CD4-positive, alpha-beta T cell (primary cell): ENCODE measurements at regions not wholly inside any gene's neighbourhood (a gene's known extent, or its start where the extent isn't known, plus 50 kb on each side); places are given as distances from the start of the nearest gene placed in this dataset.

Experiments
- ATAC-seq: fragments of 200-7000 bp; cut with Tn5 transposase; one replicate; pipeline ENCODE4 v1.10.0; 2022; ENCODE audit warnings: mild to moderate bottlenecking; ENCODE audit not compliant: poor library complexity
- CTCF ChIA-PET: fragments of 350-600 bp; sonication (Branson Sonifier 250); formaldehyde crosslinking; loops from one replicate; lab custom pipeline; 2021; ENCODE audit warnings: antibody characterized with exemption, inconsistent platforms; lab: Charles Lee
- POLR2A ChIA-PET: fragments of 350-600 bp; sonication (Branson Sonifier 250); formaldehyde crosslinking; loops from one replicate; lab custom pipeline; 2021; ENCODE audit warnings: antibody characterized with exemption, inconsistent platforms; lab: Charles Lee
- DNase-seq, 14 experiments: peaks; one replicate each; pipeline ENCODE4 v3.0.0-alpha.2; 2013 to 2020; ENCODE audit warnings: mixed read lengths in 2 of 14
- H3K27ac ChIP-seq, 2 donors: one replicate each; pipeline versions ENCODE4 v1.5.1 to v1.7.0; 2013; ENCODE audit warnings: low read length in 2 of 2, low read depth in 1 of 2, mild to moderate bottlenecking in 1 of 2
- H3K27me3 ChIP-seq, 2 experiments: 1 replicate in 1 of 2; 2 replicates in 1 of 2; pipeline versions ENCODE4 v1.6.1 to v1.7.0; 2013; ENCODE audit warnings: low read length in 2 of 2, control low read depth in 1 of 2, mild to moderate bottlenecking in 1 of 2, moderate library complexity in 1 of 2; ENCODE audit not compliant: insufficient read depth in 2 of 2, control insufficient read depth in 1 of 2
- H3K36me3 ChIP-seq: one replicate; pipeline ENCODE4 v1.6.1; 2013; ENCODE audit warnings: low read length, control low read depth; ENCODE audit not compliant: insufficient read depth
- H3K4me1 ChIP-seq: one replicate; pipeline ENCODE4 v1.6.1; 2013; ENCODE audit warnings: low read length, control low read depth; ENCODE audit not compliant: insufficient read depth
- H3K4me3 ChIP-seq: one replicate; pipeline ENCODE4 v1.5.1; 2013; ENCODE audit warnings: mild to moderate bottlenecking, low read length, moderate library complexity
- H3K9me3 ChIP-seq, 2 experiments: 1 replicate in 1 of 2; 2 replicates in 1 of 2; pipeline versions ENCODE4 v1.6.1 to v1.7.0; 2013; ENCODE audit warnings: low read length in 2 of 2, mild to moderate bottlenecking in 2 of 2, control low read depth in 1 of 2, moderate library complexity in 1 of 2; ENCODE audit not compliant: control insufficient read depth in 1 of 2, insufficient read depth in 1 of 2
- H3K27ac Mint-ChIP-seq: one replicate; pipeline ENCODE4 v1.8.0; 2020; ENCODE audit warnings: mixed read lengths
- H3K27me3 Mint-ChIP-seq: one replicate; pipeline ENCODE4 v1.8.0; 2021; ENCODE audit warnings: mixed read lengths
- H3K36me3 Mint-ChIP-seq: one replicate; pipeline ENCODE4 v1.8.0; 2021; ENCODE audit warnings: low read depth, mixed read lengths
- H3K4me1 Mint-ChIP-seq: one replicate; pipeline ENCODE4 v1.8.0; 2021; ENCODE audit warnings: low read depth, mixed read lengths
- H3K4me3 Mint-ChIP-seq: one replicate; pipeline ENCODE4 v1.8.0; 2020; ENCODE audit warnings: mild to moderate bottlenecking, mixed read lengths
- H3K9me3 Mint-ChIP-seq: one replicate; pipeline ENCODE4 v1.8.0; 2020; ENCODE audit warnings: mixed read lengths
- intact Hi-C, 2 experiments: fragments of 100-400 bp; cut with DNase I in 1 of 2; cut with micrococcal nuclease in 1 of 2; formaldehyde crosslinking; loops; one replicate each; pipeline versions ENCODE4 v1.15.1 to v1.9.0; 2023 to 2025; cut with DNase I, micrococcal nuclease
- TF ChIP-seq, protein P1 (sequence below): fragments of 200-600 bp; IDR thresholded peaks from one replicate; pipeline ENCODE4 v1.8.0; 2022; ENCODE audit warnings: antibody characterized with exemption, mild to moderate bottlenecking

DNA sequence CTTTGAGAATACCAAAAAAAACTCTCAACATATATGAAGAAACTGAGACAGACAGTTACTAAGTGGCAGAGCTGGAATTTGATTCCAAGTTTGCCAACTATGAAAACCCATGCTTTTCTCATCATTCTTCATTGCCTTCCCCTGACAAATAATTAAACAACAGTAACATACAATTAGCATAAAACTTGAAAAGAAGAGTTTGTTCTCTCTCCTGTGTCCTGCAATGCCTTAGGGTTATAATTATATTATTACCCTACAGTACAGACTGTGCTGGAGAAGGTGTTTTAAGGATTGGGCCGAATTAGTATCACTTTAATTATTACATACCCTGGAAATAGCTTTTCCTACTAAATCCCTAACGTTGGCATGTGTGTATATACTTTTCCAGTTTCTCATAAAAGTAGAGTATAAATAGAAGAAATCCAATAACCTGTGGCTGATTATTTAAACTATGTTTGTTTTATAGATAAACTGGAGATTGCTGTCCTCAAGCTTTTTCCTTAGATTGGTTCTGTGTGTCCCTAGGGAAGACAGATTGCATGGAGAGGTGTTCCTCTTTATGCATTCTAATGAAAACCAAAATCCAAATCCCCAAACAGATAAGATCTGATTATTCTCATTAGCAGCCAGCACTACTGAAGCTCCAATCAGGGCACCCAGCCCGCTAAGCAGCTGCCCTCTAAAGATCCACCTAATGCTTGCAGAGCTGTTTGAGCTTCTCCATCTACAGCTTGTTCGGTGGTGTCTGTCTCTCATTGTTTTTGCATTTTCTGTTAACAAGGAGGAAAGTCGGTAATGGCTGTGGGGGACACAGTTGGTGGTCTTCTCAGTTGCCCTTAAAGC lies 156.3 kb downstream of the TM2D1 start:
- no peaks in the 10 kb centered on the region for H3K27me3 ChIP-seq
- H3K27ac ChIP-seq = no peak overlapping the region
- POLR2A ChIA-PET = no interaction called here
- no peak for DNase-seq
- peaks cover 10% of the 10 kb centered on the region for H3K9me3 Mint-ChIP-seq
- H3K4me3 ChIP-seq = no peak overlapping the region
- no peaks in the 10 kb centered on the region for H3K36me3 ChIP-seq
- intact Hi-C loops = no loop called here
- ATAC-seq = no peak
- no peaks in the 10 kb centered on the region for H3K4me1 Mint-ChIP-seq
- peaks cover 10 to 19% of the 10 kb centered on the region in 2 experiments for H3K9me3 ChIP-seq
- CTCF ChIA-PET = no interaction called here
- no peak overlapping the region for H3K4me3 Mint-ChIP-seq
- no peaks in the 10 kb centered on the region for H3K27me3 Mint-ChIP-seq
- TF ChIP-seq, protein P1, sequence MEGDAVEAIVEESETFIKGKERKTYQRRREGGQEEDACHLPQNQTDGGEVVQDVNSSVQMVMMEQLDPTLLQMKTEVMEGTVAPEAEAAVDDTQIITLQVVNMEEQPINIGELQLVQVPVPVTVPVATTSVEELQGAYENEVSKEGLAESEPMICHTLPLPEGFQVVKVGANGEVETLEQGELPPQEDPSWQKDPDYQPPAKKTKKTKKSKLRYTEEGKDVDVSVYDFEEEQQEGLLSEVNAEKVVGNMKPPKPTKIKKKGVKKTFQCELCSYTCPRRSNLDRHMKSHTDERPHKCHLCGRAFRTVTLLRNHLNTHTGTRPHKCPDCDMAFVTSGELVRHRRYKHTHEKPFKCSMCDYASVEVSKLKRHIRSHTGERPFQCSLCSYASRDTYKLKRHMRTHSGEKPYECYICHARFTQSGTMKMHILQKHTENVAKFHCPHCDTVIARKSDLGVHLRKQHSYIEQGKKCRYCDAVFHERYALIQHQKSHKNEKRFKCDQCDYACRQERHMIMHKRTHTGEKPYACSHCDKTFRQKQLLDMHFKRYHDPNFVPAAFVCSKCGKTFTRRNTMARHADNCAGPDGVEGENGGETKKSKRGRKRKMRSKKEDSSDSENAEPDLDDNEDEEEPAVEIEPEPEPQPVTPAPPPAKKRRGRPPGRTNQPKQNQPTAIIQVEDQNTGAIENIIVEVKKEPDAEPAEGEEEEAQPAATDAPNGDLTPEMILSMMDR = no peak
- H3K27ac Mint-ChIP-seq = no peak overlapping the region
- H3K36me3 Mint-ChIP-seq = no peaks in the 10 kb centered on the region
- no peaks in the 10 kb centered on the region for H3K4me1 ChIP-seq

DNA sequence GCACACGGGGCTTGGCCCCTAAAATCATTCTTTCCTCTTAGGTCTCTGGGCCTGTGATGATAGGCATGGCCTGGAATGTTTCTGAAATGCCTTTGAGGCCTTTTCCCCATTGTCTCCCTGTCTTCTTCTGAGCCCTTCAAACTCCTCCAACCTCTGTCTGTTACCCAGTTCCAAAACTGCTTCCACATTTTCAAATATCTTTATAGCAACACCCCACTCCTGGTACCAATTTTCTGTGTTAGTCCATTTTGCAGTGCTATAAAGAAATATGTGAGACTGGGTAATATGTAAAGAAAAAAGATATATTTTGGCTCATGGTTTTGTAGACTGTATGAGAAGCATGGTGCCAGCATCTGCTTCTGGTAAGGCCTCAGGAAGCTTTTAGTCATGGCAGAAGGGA lies 158.8 kb downstream of the TM2D1 start:
- no peak overlapping the region for H3K27ac ChIP-seq
- no peaks in the 10 kb centered on the region for H3K36me3 Mint-ChIP-seq
- H3K4me1 Mint-ChIP-seq = no peaks in the 10 kb centered on the region
- intact Hi-C loops = no loop called here
- H3K9me3 ChIP-seq = peaks cover 10 to 19% of the 10 kb centered on the region in 2 experiments
- no peak for ATAC-seq
- peaks cover 10% of the 10 kb centered on the region for H3K9me3 Mint-ChIP-seq
- no peak overlapping the region for H3K4me3 ChIP-seq
- H3K27me3 ChIP-seq = no peaks in the 10 kb centered on the region
- no peaks in the 10 kb centered on the region for H3K4me1 ChIP-seq
- DNase-seq = no peak
- H3K27me3 Mint-ChIP-seq = no peaks in the 10 kb centered on the region
- TF ChIP-seq, protein P1 = no peak
- no peak overlapping the region for H3K4me3 Mint-ChIP-seq
- POLR2A ChIA-PET = no interaction called here
- H3K27ac Mint-ChIP-seq = no peak overlapping the region
- H3K36me3 ChIP-seq = no peaks in the 10 kb centered on the region
- CTCF ChIA-PET = interaction anchor here (0.5 kb wide), 1 partner anchor 219 kb away, joined by 3 read pairs; no protein-coding TSS in a partner anchor

DNA sequence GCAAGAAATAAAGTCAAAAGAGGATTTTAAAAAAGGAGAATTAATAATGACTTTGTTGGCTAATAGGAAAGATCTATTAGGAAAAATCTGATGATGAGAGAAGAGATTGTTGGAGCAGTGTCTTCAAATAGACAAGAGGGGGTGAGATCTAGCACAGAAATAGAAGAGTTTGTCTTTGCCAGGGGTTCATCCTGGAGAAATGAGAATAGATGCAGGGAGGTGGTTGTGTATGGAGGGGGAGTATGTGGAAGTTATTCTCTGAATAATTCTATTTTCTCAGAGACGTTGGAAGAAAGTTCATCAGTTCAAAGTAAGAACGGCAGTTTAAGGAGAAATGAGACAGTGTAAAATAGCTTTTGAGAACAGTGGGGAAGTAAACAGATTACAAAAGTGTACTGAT lies 161.3 kb downstream of the TM2D1 start:
- ChIA-PET POLR2A (no interaction called here), CTCF (no interaction called here)
- H3K36me3 Mint-ChIP-seq = no peaks in the 10 kb centered on the region
- no peaks in the 10 kb centered on the region for H3K4me1 Mint-ChIP-seq
- Histone ChIP-seq H3K36me3 (no peaks in the 10 kb centered on the region), H3K27ac (no peak overlapping the region), H3K4me1 (no peaks in the 10 kb centered on the region), H3K9me3 (peaks cover 10 to 19% of the 10 kb centered on the region in 2 experiments), H3K27me3 (no peaks in the 10 kb centered on the region), H3K4me3 (no peak overlapping the region)
- H3K4me3 Mint-ChIP-seq = no peak overlapping the region
- DNase-seq (no peak), ATAC-seq (no peak)
- no peaks in the 10 kb centered on the region for H3K27me3 Mint-ChIP-seq
- H3K27ac Mint-ChIP-seq = no peak overlapping the region
- peaks cover 10% of the 10 kb centered on the region for H3K9me3 Mint-ChIP-seq
- intact Hi-C loops = no loop called here
- TF ChIP-seq, protein P1 = no peak
